ENCODE measurements at regions not wholly inside any gene's neighbourhood (a gene's known extent, or its start where the extent isn't known, plus 50 kb on each side); places are given as distances from the start of the nearest gene placed in this dataset.

DNA sequence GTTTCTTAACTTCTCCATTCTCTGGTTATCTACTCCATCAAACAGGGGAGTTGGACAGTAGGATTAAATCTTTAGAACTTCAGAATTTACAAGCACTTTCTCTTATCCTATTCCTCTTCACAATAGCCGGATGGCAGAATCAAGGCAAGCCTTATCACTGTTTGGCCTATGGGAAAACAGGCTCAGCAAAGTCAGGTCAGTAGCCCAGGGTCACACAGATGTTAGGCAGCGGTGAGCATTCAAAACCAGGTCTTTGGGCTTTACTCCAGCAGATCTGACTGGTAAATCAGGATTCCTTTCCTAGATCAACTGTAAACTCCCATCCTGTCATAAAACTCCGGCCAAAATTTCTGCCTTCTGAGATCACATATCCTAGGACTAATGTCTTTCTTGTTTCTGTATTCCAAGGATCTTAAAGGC is 258.4 kb downstream of the OPA1 start:
- TF ChIP-seq, protein P1, sequence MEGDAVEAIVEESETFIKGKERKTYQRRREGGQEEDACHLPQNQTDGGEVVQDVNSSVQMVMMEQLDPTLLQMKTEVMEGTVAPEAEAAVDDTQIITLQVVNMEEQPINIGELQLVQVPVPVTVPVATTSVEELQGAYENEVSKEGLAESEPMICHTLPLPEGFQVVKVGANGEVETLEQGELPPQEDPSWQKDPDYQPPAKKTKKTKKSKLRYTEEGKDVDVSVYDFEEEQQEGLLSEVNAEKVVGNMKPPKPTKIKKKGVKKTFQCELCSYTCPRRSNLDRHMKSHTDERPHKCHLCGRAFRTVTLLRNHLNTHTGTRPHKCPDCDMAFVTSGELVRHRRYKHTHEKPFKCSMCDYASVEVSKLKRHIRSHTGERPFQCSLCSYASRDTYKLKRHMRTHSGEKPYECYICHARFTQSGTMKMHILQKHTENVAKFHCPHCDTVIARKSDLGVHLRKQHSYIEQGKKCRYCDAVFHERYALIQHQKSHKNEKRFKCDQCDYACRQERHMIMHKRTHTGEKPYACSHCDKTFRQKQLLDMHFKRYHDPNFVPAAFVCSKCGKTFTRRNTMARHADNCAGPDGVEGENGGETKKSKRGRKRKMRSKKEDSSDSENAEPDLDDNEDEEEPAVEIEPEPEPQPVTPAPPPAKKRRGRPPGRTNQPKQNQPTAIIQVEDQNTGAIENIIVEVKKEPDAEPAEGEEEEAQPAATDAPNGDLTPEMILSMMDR (IDR thresholded peaks at IDR 0.05): no peak
- TF ChIP-seq POLR2A (IDR thresholded peaks at IDR 0.05) (no peak), EP300 (IDR thresholded peaks at IDR 0.05) (no peak), POLR2AphosphoS5 (IDR thresholded peaks at IDR 0.05) (no peak)

Data from stomach (tissue), 4 donors.